ENCODE measurements at regions not wholly inside any gene's neighbourhood (a gene's known extent, or its start where the extent isn't known, plus 50 kb on each side); places are given as distances from the start of the nearest gene placed in this dataset.
"Not testable (repeated sequence)": the region's sequence is repeated elsewhere in the genome, so short reads cannot be mapped to it uniquely, and the experiment has no call there.

DNA sequence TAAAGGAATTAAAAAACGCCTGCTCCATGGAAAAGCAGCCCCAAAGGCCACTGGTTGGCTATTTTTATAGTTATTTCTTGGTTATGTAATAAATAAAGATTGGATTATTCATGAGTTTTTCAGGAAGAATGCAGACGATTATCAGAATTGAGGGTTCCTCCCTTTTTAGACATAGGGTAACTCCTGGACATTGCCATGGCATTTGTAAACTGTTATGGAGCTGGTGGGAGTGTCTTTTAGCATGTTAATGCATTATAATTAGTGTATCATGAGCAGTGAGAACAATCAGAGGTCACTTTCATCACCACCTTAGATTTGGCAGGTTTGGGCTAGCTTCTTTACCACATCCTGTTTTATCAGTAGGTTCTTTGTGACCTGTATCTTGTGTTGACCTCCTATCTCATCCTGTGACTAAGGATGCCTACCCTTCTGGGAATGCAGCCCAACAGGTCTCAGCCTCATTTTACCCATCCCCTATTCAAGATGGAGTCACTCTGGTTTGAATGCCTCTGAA lies 728.7 kb downstream of the GALC start:
- H3K4me3 ChIP-seq = no peak overlapping the region
- H3K9me3 ChIP-seq = no peaks in the 10 kb centered on the region
- intact Hi-C loops (cut with DNase I; ENCODE audit: low total_unique reads) = no loop called here
- no peak for TF ChIP-seq CTCF (IDR thresholded peaks at IDR 0.05)
- no peak for DNase-seq
- no peak overlapping the region for H3K27ac ChIP-seq
- no peaks in the 10 kb centered on the region for H3K27me3 ChIP-seq
- H3K4me1 ChIP-seq = no peaks in the 10 kb centered on the region
- H3K36me3 ChIP-seq = no peaks in the 10 kb centered on the region

DNA sequence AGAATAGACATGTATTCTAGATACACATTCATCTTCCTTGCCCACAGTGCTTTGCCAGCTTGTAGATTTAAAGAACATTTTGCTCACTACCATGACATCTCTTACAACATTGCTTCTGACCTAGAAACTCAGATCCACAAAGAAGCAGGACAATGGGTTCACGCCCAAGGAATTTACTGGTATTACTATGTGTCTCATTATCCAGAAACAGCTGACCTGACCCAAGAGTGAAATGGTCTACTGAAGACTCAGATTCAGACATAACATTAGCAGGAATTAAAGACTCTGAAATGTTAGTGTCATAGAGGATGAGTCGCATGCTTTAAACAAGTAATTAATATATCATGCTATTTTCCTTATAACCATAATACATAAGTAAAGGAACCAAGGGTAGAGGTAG lies 731.4 kb downstream of the GALC start:
- Histone ChIP-seq H3K36me3 (no peaks in the 10 kb centered on the region), H3K9me3 (no peaks in the 10 kb centered on the region)
- intact Hi-C loops (cut with DNase I; ENCODE audit: low total_unique reads) = no loop called here

DNA sequence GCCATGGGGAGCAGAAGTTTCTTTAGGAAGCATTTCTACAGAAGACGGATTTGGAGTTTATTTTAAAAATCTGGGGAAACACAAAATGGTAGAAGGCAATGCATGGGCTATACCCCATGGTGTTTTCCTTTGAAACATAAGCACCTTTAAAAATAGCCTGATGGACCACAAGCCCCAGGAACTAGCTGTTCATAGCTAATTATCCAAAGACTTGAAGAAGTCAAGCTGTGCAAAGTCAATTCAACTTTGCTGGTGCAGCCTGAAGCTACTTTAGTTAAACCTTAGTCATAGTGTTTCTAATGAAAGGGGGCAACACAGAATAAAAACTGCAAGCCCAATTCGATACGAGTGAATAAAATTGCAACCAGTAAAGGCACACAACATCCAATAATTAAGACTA lies 732.5 kb downstream of the GALC start:
- Histone ChIP-seq H3K36me3 (no peaks in the 10 kb centered on the region), H3K27me3 (no peaks in the 10 kb centered on the region), H3K4me1 (no peaks in the 10 kb centered on the region), H3K4me3 (no peak overlapping the region), H3K27ac (no peak overlapping the region), H3K9me3 (no peaks in the 10 kb centered on the region)
- intact Hi-C loops (cut with DNase I; ENCODE audit: low total_unique reads) = no loop called here
- DNase-seq = no peak
- TF ChIP-seq CTCF (IDR thresholded peaks at IDR 0.05) = no peak

More for the DNA sequence above, 731.4 kb downstream of the GALC start:
- no peak for DNase-seq
- no peak overlapping the region for H3K4me3 ChIP-seq
- H3K27me3 ChIP-seq = no peaks in the 10 kb centered on the region
- no peak for TF ChIP-seq CTCF (IDR thresholded peaks at IDR 0.05)
- no peaks in the 10 kb centered on the region for H3K4me1 ChIP-seq
- no peak overlapping the region for H3K27ac ChIP-seq

DNA sequence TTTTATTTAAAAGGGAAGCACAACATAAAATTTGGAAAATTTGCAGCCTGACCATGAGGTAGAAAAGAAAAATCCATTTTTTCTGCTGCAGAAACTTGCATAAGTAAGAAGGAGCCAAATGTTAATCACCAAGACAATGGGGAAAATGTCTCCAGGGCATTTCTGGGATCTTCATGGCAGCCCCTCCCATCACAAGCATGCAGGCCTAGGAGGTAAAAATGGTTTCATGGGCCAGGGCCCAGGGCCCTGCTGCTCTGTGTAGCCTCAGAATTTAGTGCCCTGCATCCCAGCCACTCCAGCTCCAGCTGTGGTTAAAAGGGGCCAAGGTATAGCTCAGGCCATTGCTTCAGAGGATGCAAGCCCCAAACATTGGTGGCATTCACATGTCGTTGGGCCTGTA lies 735.6 kb downstream of the GALC start:
- H3K27me3 ChIP-seq = no peaks in the 10 kb centered on the region
- DNase-seq = no peak
- H3K36me3 ChIP-seq = no peaks in the 10 kb centered on the region
- no peak overlapping the region for H3K27ac ChIP-seq
- H3K9me3 ChIP-seq = no peaks in the 10 kb centered on the region
- intact Hi-C loops (cut with DNase I; ENCODE audit: low total_unique reads) = no loop called here
- TF ChIP-seq CTCF (IDR thresholded peaks at IDR 0.05) = no peak
- no peaks in the 10 kb centered on the region for H3K4me1 ChIP-seq
- no peak overlapping the region for H3K4me3 ChIP-seq

DNA sequence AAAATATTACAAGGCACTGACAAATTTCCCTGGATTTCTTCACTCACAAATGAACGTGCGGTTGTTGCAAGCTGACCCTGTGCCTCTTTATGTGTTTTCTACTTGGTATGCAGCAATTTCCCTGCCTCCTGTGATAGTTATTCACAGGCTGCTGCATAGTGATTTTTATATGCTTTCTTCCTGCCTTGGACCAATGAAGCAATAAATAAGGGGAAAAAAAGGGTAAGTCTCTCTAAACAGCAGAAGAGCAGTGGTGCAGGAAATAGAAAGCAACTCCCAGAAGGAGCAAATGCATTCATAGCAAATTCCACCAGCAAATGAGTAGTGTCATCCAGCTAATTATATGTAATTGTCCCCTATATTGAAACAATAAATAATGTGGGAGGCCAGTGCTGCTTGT lies 737.9 kb downstream of the GALC start:
- no peak overlapping the region for H3K27ac ChIP-seq
- H3K4me1 ChIP-seq = no peaks in the 10 kb centered on the region
- H3K36me3 ChIP-seq = no peaks in the 10 kb centered on the region
- TF ChIP-seq CTCF (IDR thresholded peaks at IDR 0.05) = no peak
- H3K27me3 ChIP-seq = no peaks in the 10 kb centered on the region
- no peak for DNase-seq
- no peaks in the 10 kb centered on the region for H3K9me3 ChIP-seq
- H3K4me3 ChIP-seq = no peak overlapping the region
- intact Hi-C loops (cut with DNase I; ENCODE audit: low total_unique reads) = no loop called here

- H3K27ac ChIP-seq = no peak overlapping the region
- TF ChIP-seq CTCF (IDR thresholded peaks at IDR 0.05) = no peak
- no peak overlapping the region for H3K4me3 ChIP-seq
- no peaks in the 10 kb centered on the region for H3K9me3 ChIP-seq
- no peaks in the 10 kb centered on the region for H3K36me3 ChIP-seq
- intact Hi-C loops (cut with DNase I; ENCODE audit: low total_unique reads) = no loop called here
- no peak for DNase-seq
- H3K4me1 ChIP-seq = no peaks in the 10 kb centered on the region
- no peaks in the 10 kb centered on the region for H3K27me3 ChIP-seq
Observed at GRCh38 chr14:87254331-87254874, 738.6 kb downstream of the GALC start.

GRCh38 chr14:87253791-87254190 lies 739.2 kb downstream of the GALC start:
- H3K4me3 ChIP-seq; H3K36me3 ChIP-seq; H3K27me3 ChIP-seq; DNase-seq; H3K4me1 ChIP-seq; intact Hi-C loops (cut with DNase I; ENCODE audit: low total_unique reads); H3K9me3 ChIP-seq; H3K27ac ChIP-seq: not testable (repeated sequence)
